Panc1 (cell line): ENCODE measurements at regions not wholly inside any gene's neighbourhood (a gene's known extent, or its start where the extent isn't known, plus 50 kb on each side); places are given as distances from the start of the nearest gene placed in this dataset.
"Not testable (repeated sequence)": the region's sequence is repeated elsewhere in the genome, so short reads cannot be mapped to it uniquely, and the experiment has no call there.

Source experiments
- ATAC-seq: fragments of 200-7000 bp; cut with Tn5 transposase; 2 replicates; pipeline ENCODE4 v1.9.1; 2020; ENCODE audit warnings: mild to moderate bottlenecking, moderate library complexity
- BruUV-seq: library from RNA; stranded (reverse); fragments of 400-500 nt; replicated peaks from 2 replicates; lab custom pipeline; 2021; lab: Mats Ljungman, UMichigan
- CTCF ChIA-PET: fragments of 300-600 bp; sonication (Branson Sonifier 250); formaldehyde crosslinking; loops from one replicate; lab custom pipeline; 2022; ENCODE audit warnings: antibody characterized with exemption; lab: Charles Lee
- POLR2A ChIA-PET: fragments of 300-600 bp; sonication (Branson Sonifier 250); formaldehyde crosslinking; loops from one replicate; lab custom pipeline; 2022; ENCODE audit warnings: antibody characterized with exemption; lab: Charles Lee
- DNase-seq: peaks from one replicate; pipeline ENCODE4 v3.0.0-alpha.2; 2010; ENCODE audit warnings: low read depth, low spot score
- H3K27ac ChIP-seq: 2 replicates; pipeline ENCODE4 v1.5.1; 2011; ENCODE audit warnings: mild to moderate bottlenecking, low read length, inconsistent platforms
- H3K27me3 ChIP-seq: fragments of 200-500 bp; sonication (Bioruptor generic); 2 replicates; pipeline ENCODE4 v1.6.0; 2014; ENCODE audit warnings: low read length, inconsistent platforms; ENCODE audit not compliant: control insufficient read depth, insufficient read depth
- H3K36me3 ChIP-seq: fragments of 200-500 bp; sonication (Bioruptor generic); 2 replicates; pipeline ENCODE4 v1.5.1; 2014; ENCODE audit warnings: inconsistent platforms, mild to moderate bottlenecking, low read length, moderate library complexity; ENCODE audit not compliant: control insufficient read depth, insufficient read depth
- H3K4me1 ChIP-seq: 2 replicates; pipeline ENCODE4 v1.5.1; 2011; ENCODE audit warnings: inconsistent platforms, mild to moderate bottlenecking, low read length, moderate library complexity; ENCODE audit not compliant: control insufficient read depth, insufficient read depth
- H3K4me3 ChIP-seq, 2 experiments: 2 replicates each; pipeline ENCODE4 v1.5.1; 2011 to 2012; ENCODE audit warnings: low read depth in 2 of 2, low read length in 2 of 2, mild to moderate bottlenecking in 2 of 2, inconsistent platforms in 1 of 2, moderate library complexity in 1 of 2
- H3K9me3 ChIP-seq: fragments of 200-500 bp; sonication (Bioruptor generic); 2 replicates; pipeline ENCODE4 v1.5.1; 2014; ENCODE audit warnings: low read depth, mild to moderate bottlenecking, inconsistent platforms, low read length, moderate library complexity; ENCODE audit not compliant: control insufficient read depth, insufficient read depth
- CTCF ChIP-seq: fragments of 450-650 bp; IDR thresholded peaks from 2 replicates; pipeline ENCODE4 v1.5.1; 2017; ENCODE audit warnings: mild to moderate bottlenecking
- POLR2AphosphoS5 ChIP-seq: IDR thresholded peaks from 2 replicates; pipeline ENCODE4 v1.6.1; 2012; ENCODE audit warnings: mild to moderate bottlenecking, low read depth, low read length, moderate library complexity
- REST ChIP-seq, 2 experiments: IDR thresholded peaks; 2 replicates each; pipeline ENCODE4 v1.6.1; 2011 to 2012; ENCODE audit warnings: low read depth in 2 of 2, control low read depth in 1 of 2, low read length in 1 of 2, mild to moderate bottlenecking in 1 of 2, moderate library complexity in 1 of 2; ENCODE audit not compliant: insufficient read depth in 1 of 2
- SIN3A ChIP-seq: IDR thresholded peaks from 2 replicates; pipeline ENCODE4 v1.6.1; 2012; ENCODE audit warnings: low read depth, mild to moderate bottlenecking, low read length, moderate library complexity, borderline replicate concordance; ENCODE audit not compliant: insufficient read depth
- TCF7L2 ChIP-seq: IDR thresholded peaks from 2 replicates; pipeline ENCODE4 v1.6.1; 2011; ENCODE audit warnings: mild to moderate bottlenecking, low read depth, low read length, inconsistent platforms
- in situ Hi-C: cut with HindIII; loops from 2 replicates; pipeline ENCODE4 v1.10.0; 2016; ENCODE audit warnings: low sequenced_read_pairs, low pct_unique_long_range_greater_than_20kb
- intact Hi-C: fragments of 100-400 bp; cut with micrococcal nuclease; formaldehyde crosslinking; loops from one replicate; pipeline ENCODE4 v1.10.0; 2022; ENCODE audit not compliant: unreplicated experiment

- no peak for DNase-seq
- BruUV-seq: no TSS peak
- no peaks in the 10 kb centered on the region for H3K27me3 ChIP-seq
- no peaks in the 10 kb centered on the region for H3K4me1 ChIP-seq
- in situ Hi-C loops: no loop called here
- no peak for ATAC-seq
- H3K36me3 ChIP-seq: no peaks in the 10 kb centered on the region
- H3K9me3 ChIP-seq: no peaks in the 10 kb centered on the region
- intact Hi-C loops: no loop called here
- TF ChIP-seq SIN3A: no peak
- H3K4me3 ChIP-seq: no peak overlapping the region
- H3K27ac ChIP-seq: no peak overlapping the region
- CTCF ChIA-PET: no interaction called here
- POLR2A ChIA-PET: no interaction called here
Observed at GRCh38 chr2:122564843-122565242, 809.4 kb downstream of the TSN start.

GRCh38 chr2:122565364-122565763 lies 809.9 kb downstream of the TSN start:
- POLR2A ChIA-PET: no interaction called here
- Histone ChIP-seq H3K36me3 (no peaks in the 10 kb centered on the region), H3K4me3 (no peak overlapping the region), H3K9me3 (no peaks in the 10 kb centered on the region), H3K27me3 (no peaks in the 10 kb centered on the region), H3K27ac (no peak overlapping the region), H3K4me1 (no peaks in the 10 kb centered on the region)
- in situ Hi-C loops: no loop called here
- ATAC-seq (no peak), DNase-seq (no peak)
- TF ChIP-seq TCF7L2: no peak
- TF ChIP-seq REST (IDR thresholded peaks at IDR 0.05; ENCODE audit: insufficient read depth in 1 of 2, low read depth in 2 of 2, low read length in 1 of 2): no peak
- TF ChIP-seq POLR2AphosphoS5: no peak
- no peak for TF ChIP-seq SIN3A
- TF ChIP-seq CTCF: no peak
- CTCF ChIA-PET: no interaction called here
- no TSS peak for BruUV-seq
- intact Hi-C loops: no loop called here

GRCh38 chr2:122570641-122571040 lies 815.2 kb downstream of the TSN start:
- Histone ChIP-seq H3K36me3 (no peaks in the 10 kb centered on the region), H3K4me3 (no peak overlapping the region), H3K27me3 (no peaks in the 10 kb centered on the region), H3K4me1 (no peaks in the 10 kb centered on the region), H3K9me3 (no peaks in the 10 kb centered on the region), H3K27ac (no peak overlapping the region)
- POLR2A ChIA-PET: no interaction called here
- BruUV-seq: no TSS peak
- CTCF ChIA-PET: no interaction called here
- intact Hi-C loops (no loop called here), in situ Hi-C loops (no loop called here)
- ATAC-seq (no peak), DNase-seq (no peak)
- TF ChIP-seq TCF7L2 (no peak), REST (IDR thresholded peaks at IDR 0.05; ENCODE audit: insufficient read depth in 1 of 2, low read depth in 2 of 2, low read length in 1 of 2) (no peak), POLR2AphosphoS5 (no peak), CTCF (no peak), SIN3A (no peak)

- BruUV-seq, H3K9me3 ChIP-seq: not testable (repeated sequence)
Observed at GRCh38 chr2:122571471-122571870, 816.0 kb downstream of the TSN start.

More at GRCh38 chr2:122571471-122571870, 816.0 kb downstream of the TSN start:
- H3K27ac ChIP-seq, H3K27me3 ChIP-seq, H3K36me3 ChIP-seq, H3K4me3 ChIP-seq, H3K4me1 ChIP-seq, intact Hi-C loops, in situ Hi-C loops, DNase-seq, CTCF ChIA-PET, POLR2A ChIA-PET, ATAC-seq: not testable (repeated sequence)
